Astrocyte (in vitro differentiated cells and primary cell): ENCODE measurements at regions not wholly inside any gene's neighbourhood (a gene's known extent, or its start where the extent isn't known, plus 50 kb on each side); places are given as distances from the start of the nearest gene placed in this dataset.
A peak's percentile ranks its signal among the peaks of the same experiment; 100 is the strongest.

ENCODE experiments used
- DNase-seq: peaks from one replicate; pipeline ENCODE4 v3.0.0-alpha.2; 2010; ENCODE audit warnings: low read depth
- FAIRE-seq: peaks from 2 replicates; lab custom pipeline; 2011; peaks lifted over from hg19 to GRCh38; lab: Jason Lieb, UNC
- H2AFZ ChIP-seq: 2 replicates; pipeline ENCODE4 v1.6.0; 2012; ENCODE audit warnings: low read depth, low read length, inconsistent platforms
- H3K27ac ChIP-seq: 2 replicates; pipeline ENCODE4 v1.5.1; 2011; ENCODE audit warnings: low read depth, low read length, inconsistent platforms
- H3K27me3 ChIP-seq: 2 replicates; pipeline ENCODE4 v1.6.0; 2011; ENCODE audit warnings: low read length, inconsistent platforms; ENCODE audit not compliant: insufficient read depth
- H3K36me3 ChIP-seq: 2 replicates; pipeline ENCODE4 v1.5.1; 2011; ENCODE audit warnings: low read length, inconsistent platforms; ENCODE audit not compliant: insufficient read depth
- H3K4me1 ChIP-seq: 2 replicates; pipeline ENCODE4 v1.5.1; 2011; ENCODE audit warnings: low read length, inconsistent platforms; ENCODE audit not compliant: insufficient read depth
- H3K4me2 ChIP-seq: 2 replicates; pipeline ENCODE4 v1.6.0; 2012; ENCODE audit warnings: low read length, inconsistent platforms
- H3K4me3 ChIP-seq: 2 replicates; pipeline ENCODE4 v1.5.1; 2011; ENCODE audit warnings: low read depth, mild to moderate bottlenecking, low read length, inconsistent platforms; ENCODE audit not compliant: insufficient read depth
- H3K79me2 ChIP-seq: 2 replicates; pipeline ENCODE4 v1.6.0; 2012; ENCODE audit warnings: mild to moderate bottlenecking, low read length, inconsistent platforms; ENCODE audit not compliant: insufficient read depth
- H3K9ac ChIP-seq: 2 replicates; pipeline ENCODE4 v1.6.0; 2012; ENCODE audit warnings: mild to moderate bottlenecking, low read length, inconsistent platforms
- H3K9me3 ChIP-seq: 2 replicates; pipeline ENCODE4 v1.5.1; 2012; ENCODE audit warnings: low read depth, mild to moderate bottlenecking, low read length, inconsistent platforms; ENCODE audit not compliant: insufficient read depth
- H4K20me1 ChIP-seq: 2 replicates; pipeline ENCODE4 v1.6.0; 2012; ENCODE audit warnings: low read length, inconsistent platforms; ENCODE audit not compliant: insufficient read depth
- H3K27ac Mint-ChIP-seq: one replicate; pipeline ENCODE4 v1.8.0; 2021; ENCODE audit warnings: mild to moderate bottlenecking, mixed read lengths; ENCODE audit not compliant: unreplicated experiment
- H3K27me3 Mint-ChIP-seq: one replicate; pipeline ENCODE4 v1.8.0; 2021; ENCODE audit warnings: low read depth, mixed read lengths; ENCODE audit not compliant: unreplicated experiment
- H3K36me3 Mint-ChIP-seq: one replicate; pipeline ENCODE4 v1.8.0; 2021; ENCODE audit warnings: low read depth, mixed read lengths; ENCODE audit not compliant: unreplicated experiment
- H3K4me1 Mint-ChIP-seq: one replicate; pipeline ENCODE4 v1.8.0; 2021; ENCODE audit warnings: low read depth, mixed read lengths; ENCODE audit not compliant: unreplicated experiment
- H3K4me3 Mint-ChIP-seq: one replicate; pipeline ENCODE4 v1.8.0; 2021; ENCODE audit warnings: mild to moderate bottlenecking, moderate library complexity, mixed read lengths; ENCODE audit not compliant: unreplicated experiment
- H3K9me3 Mint-ChIP-seq: one replicate; pipeline ENCODE4 v1.8.0; 2021; ENCODE audit warnings: mild to moderate bottlenecking, mixed read lengths; ENCODE audit not compliant: unreplicated experiment
- EZH2 ChIP-seq: IDR thresholded peaks from 2 replicates; pipeline ENCODE4 v1.6.1; 2012; ENCODE audit warnings: mild to moderate bottlenecking, low read length, inconsistent platforms; ENCODE audit not compliant: insufficient read depth
- TF ChIP-seq, protein P1 (sequence below): IDR thresholded peaks from 2 replicates; pipeline ENCODE4 v1.5.1; 2011; ENCODE audit warnings: low read depth, mild to moderate bottlenecking, inconsistent platforms, low read length, moderate library complexity; ENCODE audit not compliant: insufficient read depth

DNA sequence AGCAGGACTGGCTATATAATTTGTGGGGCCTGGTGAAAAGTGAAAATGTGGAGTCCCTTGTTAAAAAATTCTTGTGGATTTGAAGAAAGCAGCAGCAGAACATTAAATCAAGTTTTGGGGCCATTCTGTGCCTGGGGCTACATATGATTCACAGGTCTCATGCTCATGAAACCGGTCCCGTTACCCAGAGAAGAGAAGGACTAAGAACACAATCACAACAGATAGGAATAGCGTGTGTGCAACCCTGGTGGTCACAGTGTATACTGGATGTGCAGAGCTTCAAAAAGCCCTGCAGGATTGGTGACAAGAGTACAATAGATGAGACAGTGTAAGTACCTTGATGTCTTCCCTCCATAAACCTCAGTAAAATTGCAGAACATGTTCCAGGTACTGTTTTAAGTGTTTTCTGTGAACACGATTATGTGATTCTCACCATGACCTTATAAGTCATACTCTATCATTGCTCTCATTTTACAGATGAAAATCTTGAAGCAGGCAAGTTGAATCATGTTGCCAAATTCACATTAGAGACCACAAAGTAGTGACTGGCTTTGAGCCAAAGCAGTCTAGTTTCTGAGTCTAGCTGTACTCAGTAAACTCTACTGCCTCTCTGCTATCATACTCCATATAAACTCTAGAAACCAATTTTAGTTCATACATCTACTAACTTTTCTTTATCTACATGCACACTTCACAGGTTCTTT lies 636.5 kb downstream of the TAF11L14 start:
- Histone ChIP-seq H3K27ac (no peak overlapping the region), H3K4me1 (no peaks in the 10 kb centered on the region), H3K79me2 (no peaks in the 10 kb centered on the region), H3K9me3 (no peaks in the 10 kb centered on the region), H2AFZ (no peak overlapping the region), H3K36me3 (no peaks in the 10 kb centered on the region), H3K4me3 (no peak overlapping the region), H3K4me2 (no peak overlapping the region), H4K20me1 (no peaks in the 10 kb centered on the region), H3K27me3 (no peaks in the 10 kb centered on the region), H3K9ac (no peak overlapping the region)
- no peak for FAIRE-seq
- TF ChIP-seq, protein P1, sequence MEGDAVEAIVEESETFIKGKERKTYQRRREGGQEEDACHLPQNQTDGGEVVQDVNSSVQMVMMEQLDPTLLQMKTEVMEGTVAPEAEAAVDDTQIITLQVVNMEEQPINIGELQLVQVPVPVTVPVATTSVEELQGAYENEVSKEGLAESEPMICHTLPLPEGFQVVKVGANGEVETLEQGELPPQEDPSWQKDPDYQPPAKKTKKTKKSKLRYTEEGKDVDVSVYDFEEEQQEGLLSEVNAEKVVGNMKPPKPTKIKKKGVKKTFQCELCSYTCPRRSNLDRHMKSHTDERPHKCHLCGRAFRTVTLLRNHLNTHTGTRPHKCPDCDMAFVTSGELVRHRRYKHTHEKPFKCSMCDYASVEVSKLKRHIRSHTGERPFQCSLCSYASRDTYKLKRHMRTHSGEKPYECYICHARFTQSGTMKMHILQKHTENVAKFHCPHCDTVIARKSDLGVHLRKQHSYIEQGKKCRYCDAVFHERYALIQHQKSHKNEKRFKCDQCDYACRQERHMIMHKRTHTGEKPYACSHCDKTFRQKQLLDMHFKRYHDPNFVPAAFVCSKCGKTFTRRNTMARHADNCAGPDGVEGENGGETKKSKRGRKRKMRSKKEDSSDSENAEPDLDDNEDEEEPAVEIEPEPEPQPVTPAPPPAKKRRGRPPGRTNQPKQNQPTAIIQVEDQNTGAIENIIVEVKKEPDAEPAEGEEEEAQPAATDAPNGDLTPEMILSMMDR, result no peak
- TF ChIP-seq EZH2, result no peak
- DNase-seq, result no peak
- H3K27me3 Mint-ChIP-seq, result no peaks in the 10 kb centered on the region
- peaks cover 4% of the 10 kb centered on the region for H3K4me1 Mint-ChIP-seq
- H3K27ac Mint-ChIP-seq, result no peak overlapping the region
- H3K9me3 Mint-ChIP-seq, result peaks cover 6% of the 10 kb centered on the region
- H3K36me3 Mint-ChIP-seq, result no peaks in the 10 kb centered on the region
- no peak overlapping the region for H3K4me3 Mint-ChIP-seq

DNA sequence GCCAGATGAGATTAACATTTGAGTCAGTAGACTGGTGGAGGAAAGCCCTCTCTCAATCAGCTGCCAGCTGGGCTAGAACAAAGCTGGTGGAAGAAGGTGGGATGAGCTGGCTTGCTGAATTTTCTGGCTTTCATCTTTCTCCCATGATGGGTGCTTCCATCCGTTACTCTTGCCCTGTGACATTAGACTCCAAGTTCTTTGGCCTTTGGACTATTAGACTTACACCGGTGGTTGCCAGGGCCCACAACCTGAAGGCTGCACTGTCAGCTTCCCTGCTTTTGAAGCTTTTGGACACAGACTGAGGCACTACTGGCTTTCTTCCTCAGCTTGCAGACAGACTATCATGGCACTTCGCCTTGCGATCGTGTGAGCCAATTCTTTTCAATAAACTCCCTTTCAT lies 642.7 kb downstream of the TAF11L14 start:
- Histone ChIP-seq H3K79me2 (no peaks in the 10 kb centered on the region), H2AFZ (no peak overlapping the region), H4K20me1 (no peaks in the 10 kb centered on the region), H3K9ac (no peak overlapping the region), H3K4me3 (no peak overlapping the region), H3K27ac (no peak overlapping the region), H3K4me1 (no peaks in the 10 kb centered on the region), H3K27me3 (no peaks in the 10 kb centered on the region), H3K4me2 (no peak overlapping the region), H3K9me3 (no peaks in the 10 kb centered on the region), H3K36me3 (no peaks in the 10 kb centered on the region)
- no peak overlapping the region for H3K4me3 Mint-ChIP-seq
- H3K27ac Mint-ChIP-seq, result no peak overlapping the region
- TF ChIP-seq EZH2, result no peak
- no peaks in the 10 kb centered on the region for H3K36me3 Mint-ChIP-seq
- no peaks in the 10 kb centered on the region for H3K27me3 Mint-ChIP-seq
- DNase-seq (no peak), FAIRE-seq (no peak)
- H3K9me3 Mint-ChIP-seq, result peaks cover 3% of the 10 kb centered on the region
- H3K4me1 Mint-ChIP-seq, result no peaks in the 10 kb centered on the region

DNA sequence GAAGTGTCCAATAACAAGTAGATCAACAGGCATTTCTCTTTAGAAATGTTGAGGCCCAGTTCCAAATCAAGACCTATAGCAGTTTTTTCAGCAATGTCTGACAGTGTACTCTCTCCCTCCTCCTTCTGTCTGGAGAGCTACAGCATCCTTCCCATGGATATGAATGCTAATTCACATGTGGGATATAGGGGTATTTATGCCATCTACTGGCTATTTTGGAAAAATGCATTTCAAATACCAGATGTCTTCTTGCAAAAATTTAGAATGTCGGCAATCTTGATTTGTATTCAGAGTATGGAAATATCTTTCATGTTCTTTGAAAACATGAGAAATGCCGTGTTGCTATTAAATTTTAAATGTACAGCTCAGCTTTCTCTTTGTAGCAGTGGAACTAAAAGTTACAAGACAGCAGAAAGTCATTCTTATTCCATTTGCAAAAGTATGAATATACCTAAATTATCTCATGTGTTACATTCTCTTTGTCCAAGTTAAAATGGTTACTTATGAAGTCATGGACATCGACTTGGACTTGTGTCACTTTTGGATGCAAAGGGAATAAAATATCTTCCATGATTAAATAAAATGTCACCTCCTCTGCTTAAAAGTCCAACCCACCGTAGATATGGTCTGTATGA lies 647.8 kb downstream of the TAF11L14 start:
- Histone ChIP-seq H3K4me2 (no peak overlapping the region), H2AFZ (no peak overlapping the region), H3K27ac (no peak overlapping the region), H4K20me1 (no peaks in the 10 kb centered on the region), H3K4me3 (no peak overlapping the region), H3K4me1 (no peaks in the 10 kb centered on the region), H3K27me3 (no peaks in the 10 kb centered on the region), H3K9ac (no peak overlapping the region), H3K36me3 (no peaks in the 10 kb centered on the region), H3K79me2 (no peaks in the 10 kb centered on the region), H3K9me3 (no peaks in the 10 kb centered on the region)
- H3K9me3 Mint-ChIP-seq, result no peaks in the 10 kb centered on the region
- H3K27ac Mint-ChIP-seq, result no peak overlapping the region
- no peak overlapping the region for H3K4me3 Mint-ChIP-seq
- no peaks in the 10 kb centered on the region for H3K4me1 Mint-ChIP-seq
- TF ChIP-seq, protein P1, result peak; percentile 66
- TF ChIP-seq EZH2, result no peak
- FAIRE-seq (peak; percentile 69), DNase-seq (peak; percentile 32)
- H3K27me3 Mint-ChIP-seq, result no peaks in the 10 kb centered on the region
- H3K36me3 Mint-ChIP-seq, result no peaks in the 10 kb centered on the region
